ENCODE measurements at regions not wholly inside any gene's neighbourhood (a gene's known extent, or its start where the extent isn't known, plus 50 kb on each side); places are given as distances from the start of the nearest gene placed in this dataset.

GRCh38 chr6:126264265-126264664 is 75.7 kb upstream of the CENPW start (continued):
- no peak for TF ChIP-seq GTF2F1 (IDR thresholded peaks at IDR 0.05; ENCODE audit: borderline replicate concordance, low read depth, low read length)
- TF ChIP-seq, protein P1, sequence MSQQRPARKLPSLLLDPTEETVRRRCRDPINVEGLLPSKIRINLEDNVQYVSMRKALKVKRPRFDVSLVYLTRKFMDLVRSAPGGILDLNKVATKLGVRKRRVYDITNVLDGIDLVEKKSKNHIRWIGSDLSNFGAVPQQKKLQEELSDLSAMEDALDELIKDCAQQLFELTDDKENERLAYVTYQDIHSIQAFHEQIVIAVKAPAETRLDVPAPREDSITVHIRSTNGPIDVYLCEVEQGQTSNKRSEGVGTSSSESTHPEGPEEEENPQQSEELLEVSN (IDR thresholded peaks at IDR 0.05) = no peak
- no peak for TF ChIP-seq GABPA (IDR thresholded peaks at IDR 0.05; ENCODE audit: borderline replicate concordance, insufficient read depth, low read length)
- no peak for TF ChIP-seq ASH2L (IDR thresholded peaks at IDR 0.05; ENCODE audit: low read length)
- TF ChIP-seq CBX5 (IDR thresholded peaks at IDR 0.05; ENCODE audit: low read depth, low read length) = no peak

All from H1 (cell line).